Ureter (tissue), 1 donor: ENCODE measurements at regions not wholly inside any gene's neighbourhood (a gene's known extent, or its start where the extent isn't known, plus 50 kb on each side); places are given as distances from the start of the nearest gene placed in this dataset.
"Not testable (repeated sequence)": the region's sequence is repeated elsewhere in the genome, so short reads cannot be mapped to it uniquely, and the experiment has no call there.

Experiments
- DNase-seq: peaks from one replicate; pipeline ENCODE4 v3.0.0-alpha.2; 2020; ENCODE audit warnings: low spot score
- donor health status: DM: yes; HTN: yes; CAD: no.

GRCh38 chr17:19470530-19471261 is 59.7 kb downstream of the RNF112 start:
- DNase-seq = peak; percentile 75

- DNase-seq = not testable (repeated sequence)
Measured at GRCh38 chr17:19474405-19474804, 59.2 kb upstream of the SLC47A1 start.

DNA sequence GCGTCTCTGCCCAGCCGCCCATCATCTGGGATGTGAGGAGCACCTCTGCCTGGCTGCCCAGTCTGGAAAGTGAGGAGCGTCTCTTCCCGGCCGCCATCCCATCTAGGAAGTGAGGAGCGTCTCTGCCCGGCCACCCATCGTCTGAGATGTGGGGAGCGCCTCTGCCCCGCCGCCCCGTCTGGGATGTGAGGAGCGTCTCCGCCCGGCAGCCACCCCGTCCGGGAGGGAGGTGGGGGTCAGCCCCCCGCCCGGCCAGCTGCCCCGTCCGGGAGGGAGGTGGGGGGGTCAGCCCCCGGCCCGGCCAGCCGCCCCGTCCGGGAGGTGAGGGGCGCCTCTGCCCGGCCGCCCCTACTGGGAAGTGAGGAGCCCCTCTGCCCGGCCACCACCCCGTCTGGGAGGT is 57.9 kb upstream of the SLC47A1 start:
- not testable (repeated sequence) for DNase-seq

DNA sequence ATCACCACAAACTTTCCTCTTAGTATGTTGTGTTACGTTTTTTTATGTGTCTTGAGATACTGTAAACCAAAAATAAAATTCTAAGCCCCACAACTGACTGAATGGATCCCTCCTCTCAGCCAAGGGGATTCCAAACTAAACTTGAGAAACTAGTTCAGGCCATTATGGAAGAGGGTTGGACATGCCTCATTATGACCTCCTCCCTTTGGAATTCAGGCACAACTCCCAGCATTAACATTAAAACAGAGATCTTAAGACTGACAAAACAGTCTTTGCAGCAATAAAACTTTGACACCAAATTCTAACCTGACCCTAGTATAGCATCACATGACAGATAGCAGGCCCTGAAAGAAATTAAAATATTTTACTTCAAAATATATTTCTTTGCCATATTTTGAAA is 51.1 kb upstream of the SLC47A1 start:
- no peak for DNase-seq
